ENCODE measurements at regions not wholly inside any gene's neighbourhood (a gene's known extent, or its start where the extent isn't known, plus 50 kb on each side); places are given as distances from the start of the nearest gene placed in this dataset.

GRCh38 chr3:178233371-178234071 is 302.7 kb upstream of the KCNMB2 start:
- TF ChIP-seq ZNF565 (CRISPR knock-in tag; conservative IDR thresholded peaks at IDR 0.05; ENCODE audit: low read depth): no peak
- TF ChIP-seq PATZ1 (CRISPR knock-in tag; IDR thresholded peaks at IDR 0.05; ENCODE audit: borderline replicate concordance): no peak
- no peak for TF ChIP-seq ZNF8 (CRISPR knock-in tag; IDR thresholded peaks at IDR 0.05)
- no peak for TF ChIP-seq ZNF70 (CRISPR knock-in tag; IDR thresholded peaks at IDR 0.05)
- ATAC-seq: no peak

DNA sequence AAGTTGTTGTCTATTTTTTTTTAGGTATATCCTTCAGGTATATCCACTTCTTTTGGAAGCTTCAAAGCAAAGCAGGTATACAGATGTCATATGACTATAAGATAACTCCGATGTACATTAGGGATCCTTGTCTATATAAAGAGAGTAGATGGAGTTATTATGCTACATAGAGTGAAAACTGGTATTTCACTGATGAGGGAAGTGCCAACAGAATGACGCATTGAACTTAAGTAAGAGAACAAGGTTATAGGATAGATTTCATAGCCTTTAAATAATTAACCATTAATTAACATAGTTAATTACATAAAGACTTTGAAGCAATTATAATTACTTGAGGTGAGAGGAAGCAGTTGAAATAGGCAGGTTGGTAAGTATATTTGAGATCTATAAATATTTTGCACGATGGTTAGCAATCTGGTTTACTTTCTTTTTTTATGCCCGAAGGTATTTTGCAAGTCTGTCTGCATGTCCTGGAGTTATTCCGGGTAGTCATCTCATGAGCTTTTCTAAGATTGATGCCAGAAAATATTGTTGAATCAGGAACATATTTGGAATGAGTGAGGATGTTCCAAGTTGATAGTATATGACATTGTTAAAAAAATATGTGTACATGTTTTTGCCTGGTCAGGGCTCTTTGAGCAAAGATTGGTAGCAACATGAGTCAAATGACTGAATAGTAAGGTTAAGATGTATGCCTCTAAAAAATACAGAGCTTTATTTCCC is 299.5 kb upstream of the KCNMB2 start:
- no peak for ATAC-seq
- no peak for TF ChIP-seq RARB (CRISPR knock-in tag; IDR thresholded peaks at IDR 0.05)
- no peak for TF ChIP-seq CSDC2 (CRISPR knock-in tag; IDR thresholded peaks at IDR 0.05)
- TF ChIP-seq PPARA (CRISPR knock-in tag; IDR thresholded peaks at IDR 0.05; ENCODE audit: borderline replicate concordance): no peak
- no peak for TF ChIP-seq ZFP30 (CRISPR knock-in tag; IDR thresholded peaks at IDR 0.05)
- no peak for TF ChIP-seq ZNF8 (CRISPR knock-in tag; IDR thresholded peaks at IDR 0.05)
- TF ChIP-seq, protein P1, sequence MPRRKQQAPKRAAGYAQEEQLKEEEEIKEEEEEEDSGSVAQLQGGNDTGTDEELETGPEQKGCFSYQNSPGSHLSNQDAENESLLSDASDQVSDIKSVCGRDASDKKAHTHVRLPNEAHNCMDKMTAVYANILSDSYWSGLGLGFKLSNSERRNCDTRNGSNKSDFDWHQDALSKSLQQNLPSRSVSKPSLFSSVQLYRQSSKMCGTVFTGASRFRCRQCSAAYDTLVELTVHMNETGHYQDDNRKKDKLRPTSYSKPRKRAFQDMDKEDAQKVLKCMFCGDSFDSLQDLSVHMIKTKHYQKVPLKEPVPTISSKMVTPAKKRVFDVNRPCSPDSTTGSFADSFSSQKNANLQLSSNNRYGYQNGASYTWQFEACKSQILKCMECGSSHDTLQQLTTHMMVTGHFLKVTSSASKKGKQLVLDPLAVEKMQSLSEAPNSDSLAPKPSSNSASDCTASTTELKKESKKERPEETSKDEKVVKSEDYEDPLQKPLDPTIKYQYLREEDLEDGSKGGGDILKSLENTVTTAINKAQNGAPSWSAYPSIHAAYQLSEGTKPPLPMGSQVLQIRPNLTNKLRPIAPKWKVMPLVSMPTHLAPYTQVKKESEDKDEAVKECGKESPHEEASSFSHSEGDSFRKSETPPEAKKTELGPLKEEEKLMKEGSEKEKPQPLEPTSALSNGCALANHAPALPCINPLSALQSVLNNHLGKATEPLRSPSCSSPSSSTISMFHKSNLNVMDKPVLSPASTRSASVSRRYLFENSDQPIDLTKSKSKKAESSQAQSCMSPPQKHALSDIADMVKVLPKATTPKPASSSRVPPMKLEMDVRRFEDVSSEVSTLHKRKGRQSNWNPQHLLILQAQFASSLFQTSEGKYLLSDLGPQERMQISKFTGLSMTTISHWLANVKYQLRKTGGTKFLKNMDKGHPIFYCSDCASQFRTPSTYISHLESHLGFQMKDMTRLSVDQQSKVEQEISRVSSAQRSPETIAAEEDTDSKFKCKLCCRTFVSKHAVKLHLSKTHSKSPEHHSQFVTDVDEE (CRISPR knock-in tag; IDR thresholded peaks at IDR 0.05): no peak
- TF ChIP-seq TCF4 (CRISPR knock-in tag; IDR thresholded peaks at IDR 0.05; ENCODE audit: borderline replicate concordance): no peak
- no peak for TF ChIP-seq ZNF70 (CRISPR knock-in tag; IDR thresholded peaks at IDR 0.05)
- TF ChIP-seq ESRRG (CRISPR knock-in tag; IDR thresholded peaks at IDR 0.05): no peak
- no peak for TF ChIP-seq TOX (CRISPR knock-in tag; IDR thresholded peaks at IDR 0.05; ENCODE audit: borderline replicate concordance)
- TF ChIP-seq ZNF565 (CRISPR knock-in tag; conservative IDR thresholded peaks at IDR 0.05; ENCODE audit: low read depth): no peak
- TF ChIP-seq ZFP3 (CRISPR knock-in tag; IDR thresholded peaks at IDR 0.05): no peak
- no peak for TF ChIP-seq ARNTL (CRISPR knock-in tag; IDR thresholded peaks at IDR 0.05; ENCODE audit: borderline replicate concordance, low read depth)
- TF ChIP-seq, protein P2, sequence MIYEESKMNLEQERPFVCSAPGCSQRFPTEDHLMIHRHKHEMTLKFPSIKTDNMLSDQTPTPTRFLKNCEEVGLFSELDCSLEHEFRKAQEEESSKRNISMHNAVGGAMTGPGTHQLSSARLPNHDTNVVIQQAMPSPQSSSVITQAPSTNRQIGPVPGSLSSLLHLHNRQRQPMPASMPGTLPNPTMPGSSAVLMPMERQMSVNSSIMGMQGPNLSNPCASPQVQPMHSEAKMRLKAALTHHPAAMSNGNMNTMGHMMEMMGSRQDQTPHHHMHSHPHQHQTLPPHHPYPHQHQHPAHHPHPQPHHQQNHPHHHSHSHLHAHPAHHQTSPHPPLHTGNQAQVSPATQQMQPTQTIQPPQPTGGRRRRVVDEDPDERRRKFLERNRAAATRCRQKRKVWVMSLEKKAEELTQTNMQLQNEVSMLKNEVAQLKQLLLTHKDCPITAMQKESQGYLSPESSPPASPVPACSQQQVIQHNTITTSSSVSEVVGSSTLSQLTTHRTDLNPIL (CRISPR knock-in tag; IDR thresholded peaks at IDR 0.05; ENCODE audit: low read depth): no peak
- TF ChIP-seq, protein P3, sequence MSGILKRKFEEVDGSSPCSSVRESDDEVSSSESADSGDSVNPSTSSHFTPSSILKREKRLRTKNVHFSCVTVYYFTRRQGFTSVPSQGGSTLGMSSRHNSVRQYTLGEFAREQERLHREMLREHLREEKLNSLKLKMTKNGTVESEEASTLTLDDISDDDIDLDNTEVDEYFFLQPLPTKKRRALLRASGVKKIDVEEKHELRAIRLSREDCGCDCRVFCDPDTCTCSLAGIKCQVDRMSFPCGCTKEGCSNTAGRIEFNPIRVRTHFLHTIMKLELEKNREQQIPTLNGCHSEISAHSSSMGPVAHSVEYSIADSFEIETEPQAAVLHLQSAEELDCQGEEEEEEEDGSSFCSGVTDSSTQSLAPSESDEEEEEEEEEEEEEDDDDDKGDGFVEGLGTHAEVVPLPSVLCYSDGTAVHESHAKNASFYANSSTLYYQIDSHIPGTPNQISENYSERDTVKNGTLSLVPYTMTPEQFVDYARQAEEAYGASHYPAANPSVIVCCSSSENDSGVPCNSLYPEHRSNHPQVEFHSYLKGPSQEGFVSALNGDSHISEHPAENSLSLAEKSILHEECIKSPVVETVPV (CRISPR knock-in tag; IDR thresholded peaks at IDR 0.05): no peak

GRCh38 chr3:178238179-178238578 is 298.1 kb upstream of the KCNMB2 start:
- no peak for ATAC-seq

GRCh38 chr3:178244733-178245709 is 291.2 kb upstream of the KCNMB2 start:
- TF ChIP-seq TCF4 (CRISPR knock-in tag; IDR thresholded peaks at IDR 0.05; ENCODE audit: borderline replicate concordance): no peak
- TF ChIP-seq ZFP30 (CRISPR knock-in tag; IDR thresholded peaks at IDR 0.05): no peak
- TF ChIP-seq ZNF565 (CRISPR knock-in tag; conservative IDR thresholded peaks at IDR 0.05; ENCODE audit: low read depth): no peak
- no peak for TF ChIP-seq ZNF8 (CRISPR knock-in tag; IDR thresholded peaks at IDR 0.05)
- TF ChIP-seq SNAI2 (CRISPR knock-in tag; IDR thresholded peaks at IDR 0.05): no peak
- no peak for TF ChIP-seq OSR1 (CRISPR knock-in tag; IDR thresholded peaks at IDR 0.05)
- TF ChIP-seq ESRRG (CRISPR knock-in tag; IDR thresholded peaks at IDR 0.05): no peak
- TF ChIP-seq TOX (CRISPR knock-in tag; IDR thresholded peaks at IDR 0.05; ENCODE audit: borderline replicate concordance): no peak
- no peak for TF ChIP-seq ZFP3 (CRISPR knock-in tag; IDR thresholded peaks at IDR 0.05)
- TF ChIP-seq, protein P2 (CRISPR knock-in tag; IDR thresholded peaks at IDR 0.05; ENCODE audit: low read depth): no peak
- no peak for TF ChIP-seq CSDC2 (CRISPR knock-in tag; IDR thresholded peaks at IDR 0.05)
- no peak for TF ChIP-seq ISL1 (CRISPR knock-in tag; IDR thresholded peaks at IDR 0.05)
- no peak for TF ChIP-seq ZNF70 (CRISPR knock-in tag; IDR thresholded peaks at IDR 0.05)
- no peak for ATAC-seq

More at GRCh38 chr3:178238179-178238578, 298.1 kb upstream of the KCNMB2 start:
- TF ChIP-seq TOX (CRISPR knock-in tag; IDR thresholded peaks at IDR 0.05; ENCODE audit: borderline replicate concordance) (no peak), RARB (CRISPR knock-in tag; IDR thresholded peaks at IDR 0.05) (no peak), ZFP3 (CRISPR knock-in tag; IDR thresholded peaks at IDR 0.05) (no peak), GLIS3 (CRISPR knock-in tag; IDR thresholded peaks at IDR 0.05) (no peak), ESRRG (CRISPR knock-in tag; IDR thresholded peaks at IDR 0.05) (no peak)

Measured in SK-N-SH treated with all-trans-retinoic acid at 6 μM for 48 hours (cell line).